NCI-H524 (cell line): ENCODE measurements at regions not wholly inside any gene's neighbourhood (a gene's known extent, or its start where the extent isn't known, plus 50 kb on each side); places are given as distances from the start of the nearest gene placed in this dataset.

Experiments
- DNase-seq, 2 experiments: peaks; one replicate each; lab custom pipeline; 2025; lab: John Stamatoyannopoulos, UW

- no peak for DNase-seq
Observed at GRCh38 chr3:194265996-194266964, 84.8 kb downstream of the CPN2 start.

- DNase-seq: no peak
Observed at GRCh38 chr3:194267744-194268653, 83.1 kb downstream of the CPN2 start.

- DNase-seq: no peak
Observed at GRCh38 chr3:194268654-194269512, 82.2 kb downstream of the CPN2 start.

DNA sequence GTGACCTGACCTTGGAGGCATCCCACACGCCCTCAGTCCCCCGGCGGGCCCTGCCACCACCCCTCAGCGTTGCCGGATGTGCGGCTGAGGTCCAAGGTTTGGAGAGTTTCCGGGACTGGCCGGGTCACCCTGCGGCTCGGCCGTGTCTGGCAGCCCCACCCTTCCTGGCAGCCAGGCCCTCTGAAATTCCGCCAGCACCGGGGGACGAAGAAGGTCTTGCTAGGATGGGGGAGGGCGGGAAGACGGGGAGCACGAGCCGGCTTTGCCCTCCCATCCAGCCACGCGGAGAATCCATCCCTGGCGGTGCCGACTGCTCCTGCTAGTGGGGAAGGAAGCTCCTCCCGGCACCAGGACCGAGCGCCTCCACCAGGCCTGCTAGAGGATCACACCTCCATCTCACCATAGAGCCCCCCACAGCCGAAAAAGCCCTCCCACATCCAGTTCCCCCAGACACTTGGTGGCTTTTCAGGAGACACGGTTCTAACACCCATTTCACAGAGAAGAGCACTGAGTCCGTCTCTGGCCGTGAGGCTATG lies 81.5 kb downstream of the CPN2 start:
- no peak for DNase-seq

- DNase-seq: no peak
Observed at GRCh38 chr3:194270627-194271459, 80.3 kb downstream of the CPN2 start.

GRCh38 chr3:194271460-194272035 lies 79.6 kb downstream of the CPN2 start:
- DNase-seq: no peak

- no peak for DNase-seq
Observed at GRCh38 chr3:194272221-194272620, 78.9 kb downstream of the CPN2 start.

GRCh38 chr3:194272861-194273742 lies 78.0 kb downstream of the CPN2 start:
- DNase-seq: peak; percentile 72 to 92

GRCh38 chr3:194273743-194274310 lies 77.3 kb downstream of the CPN2 start:
- DNase-seq: no peak

GRCh38 chr3:194274424-194275085 lies 76.6 kb downstream of the CPN2 start:
- DNase-seq: no peak

- no peak for DNase-seq
Observed at GRCh38 chr3:194275291-194275690, 75.8 kb downstream of the CPN2 start.

- DNase-seq: no peak
Observed at GRCh38 chr3:194275721-194276120, 75.4 kb downstream of the CPN2 start.

- peak in 1 of 2 experiments; percentile 45 for DNase-seq
Observed at GRCh38 chr3:194276768-194277103, 74.4 kb downstream of the CPN2 start.

DNA sequence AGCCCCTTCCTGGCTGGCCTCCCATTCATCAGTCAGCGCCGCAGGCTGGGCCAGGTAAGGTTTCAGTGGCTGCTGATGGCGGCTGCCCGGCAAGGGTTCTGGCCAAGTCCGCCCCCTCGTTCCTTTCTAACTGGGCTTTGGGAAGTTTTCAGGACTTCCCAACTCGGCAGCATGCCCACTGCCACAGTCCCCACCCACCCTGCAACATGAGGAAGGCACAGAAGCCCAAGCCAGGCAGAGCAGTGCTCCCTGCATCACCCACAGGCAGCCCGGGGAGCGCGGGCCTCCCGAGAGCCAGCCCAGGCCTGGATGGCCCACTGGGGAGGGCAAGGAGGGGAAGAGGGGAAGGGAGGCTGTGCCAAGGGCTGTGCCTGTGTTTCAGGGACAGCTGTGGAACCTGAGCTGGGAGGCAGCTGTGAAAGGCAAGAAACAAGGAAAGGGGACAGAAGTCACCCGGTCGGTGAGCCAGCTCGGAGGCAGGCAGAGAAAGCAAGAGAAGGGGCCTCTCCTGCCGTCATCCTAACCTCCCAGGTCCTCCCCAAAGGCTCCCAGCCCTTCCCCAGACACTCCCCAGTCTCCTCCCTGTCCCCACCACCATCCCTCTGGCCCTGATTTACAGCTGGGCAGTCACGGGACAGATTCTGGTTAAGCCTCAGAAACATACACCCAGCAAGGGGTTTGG lies 73.9 kb downstream of the CPN2 start:
- DNase-seq: no peak

DNA sequence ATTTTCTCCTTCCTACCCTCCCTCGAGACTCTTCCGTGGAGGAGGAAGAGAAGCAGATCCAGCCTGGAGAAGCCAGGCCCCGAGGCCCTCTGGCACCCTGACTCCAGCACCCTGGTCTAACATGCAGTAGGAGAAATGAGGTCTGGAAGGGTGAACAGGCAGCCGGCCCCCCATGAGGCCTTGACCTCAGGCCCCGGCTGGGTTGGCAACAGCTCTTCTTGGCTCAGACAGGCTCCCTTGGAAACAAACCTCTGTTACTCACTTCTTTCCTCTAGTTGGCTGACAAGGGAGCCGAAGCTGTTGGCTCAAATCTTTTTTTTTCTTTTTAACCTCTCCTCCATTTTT lies 73.4 kb downstream of the CPN2 start:
- DNase-seq: no peak

- DNase-seq: no peak
Observed at GRCh38 chr3:194278186-194278845, 72.8 kb downstream of the CPN2 start.

- no peak for DNase-seq
Observed at GRCh38 chr3:194279101-194279500, 72.0 kb downstream of the CPN2 start.
